B cell (primary cell): ENCODE measurements at regions not wholly inside any gene's neighbourhood (a gene's known extent, or its start where the extent isn't known, plus 50 kb on each side); places are given as distances from the start of the nearest gene placed in this dataset.

ENCODE experiments used
- ATAC-seq: fragments of 200-7000 bp; cut with Tn5 transposase; one replicate; pipeline ENCODE4 v1.10.0; 2021; ENCODE audit warnings: low read depth, mild to moderate bottlenecking, moderate number of reproducible peaks, moderate library complexity
- CTCF ChIA-PET: fragments of 350-600 bp; sonication (Branson Sonifier 250); formaldehyde crosslinking; loops from one replicate; lab custom pipeline; 2021; ENCODE audit warnings: antibody characterized with exemption, inconsistent platforms; lab: Charles Lee
- POLR2A ChIA-PET: fragments of 350-600 bp; sonication (Branson Sonifier 250); formaldehyde crosslinking; loops from one replicate; lab custom pipeline; 2021; ENCODE audit warnings: antibody characterized with exemption; lab: Charles Lee
- DNase-seq: peaks from one replicate; pipeline ENCODE4 v3.0.0; 2013
- H2AFZ ChIP-seq: 2 replicates; pipeline ENCODE4 v1.6.1; 2012; ENCODE audit warnings: mild to moderate bottlenecking, low read depth, low read length; ENCODE audit not compliant: insufficient read depth, poor library complexity, severe bottlenecking
- H3K27ac ChIP-seq, 2 donors: 1 replicate in 1 of 2; 2 replicates in 1 of 2; pipeline ENCODE4 v1.5.1; 2012 to 2013; ENCODE audit warnings: low read length in 2 of 2, mild to moderate bottlenecking in 2 of 2, moderate library complexity in 1 of 2
- H3K27me3 ChIP-seq, 4 experiments: fragments of 200-600 bp in 1 of 4; sonication (generic) in 1 of 4; replicated peaks in 1 of 4; 1 replicate in 2 of 4; 2 replicates in 2 of 4; pipeline versions ENCODE4 v1.6.1 to v1.7.0; 2013 to 2016; ENCODE audit warnings: low read length in 3 of 4, mild to moderate bottlenecking in 2 of 4, mixed read lengths in 1 of 4, moderate library complexity in 1 of 4; ENCODE audit not compliant: insufficient read depth in 4 of 4, control insufficient read depth in 3 of 4; ENCODE audit errors: control extremely low read depth in 1 of 4
- H3K36me3 ChIP-seq, 2 experiments: replicated peaks in 1 of 2; 1 replicate in 1 of 2; 2 replicates in 1 of 2; pipeline versions ENCODE4 v1.6.1 to v1.7.1; 2013; ENCODE audit warnings: low read length in 1 of 2; ENCODE audit not compliant: insufficient read depth in 2 of 2, control insufficient read depth in 1 of 2; ENCODE audit errors: control extremely low read depth in 1 of 2, extremely low read depth in 1 of 2
- H3K4me1 ChIP-seq, 2 donors: fragments of 200-600 bp in 1 of 2; sonication (generic) in 1 of 2; 1 replicate in 1 of 2; 2 replicates in 1 of 2; pipeline versions ENCODE4 v1.5.1 to v1.6.1; 2013 to 2017; ENCODE audit warnings: low read length in 2 of 2; ENCODE audit not compliant: control insufficient read depth in 2 of 2, insufficient read depth in 2 of 2
- H3K4me2 ChIP-seq: replicated peaks from 2 replicates; pipeline ENCODE3; 2012; ENCODE audit warnings: mild to moderate bottlenecking, low read depth, low read length; ENCODE audit not compliant: poor library complexity, severe bottlenecking
- H3K4me3 ChIP-seq, 5 experiments: fragments of 200-600 bp in 1 of 5; sonication (generic) in 1 of 5; 1 replicate in 3 of 5; 2 replicates in 2 of 5; pipeline versions ENCODE4 v1.5.1 to v1.7.0; 2011 to 2016; ENCODE audit warnings: low read length in 4 of 5, mild to moderate bottlenecking in 4 of 5, low read depth in 2 of 5, control low read depth in 1 of 5, moderate library complexity in 1 of 5; ENCODE audit not compliant: insufficient read depth in 1 of 5; ENCODE audit errors: control extremely low read depth in 1 of 5, extremely low read depth in 1 of 5
- H3K79me2 ChIP-seq: fragments of 200-600 bp; sonication (generic); one replicate; pipeline ENCODE4 v1.6.0; 2016; ENCODE audit warnings: low read length; ENCODE audit not compliant: control insufficient read depth, insufficient read depth
- H3K9ac ChIP-seq: fragments of 200-600 bp; sonication (generic); 2 replicates; pipeline ENCODE4 v1.6.1; 2017; ENCODE audit warnings: mild to moderate bottlenecking, low read length, moderate library complexity
- H3K9me3 ChIP-seq, 3 donors: one replicate each; pipeline versions ENCODE4 v1.6.1 to v1.7.1; 2013; ENCODE audit warnings: low read length in 2 of 3; ENCODE audit not compliant: control insufficient read depth in 2 of 3, insufficient read depth in 1 of 3; ENCODE audit errors: control extremely low read depth in 1 of 3
- H4K20me1 ChIP-seq: 2 replicates; pipeline ENCODE4 v1.6.0; 2012; ENCODE audit warnings: mild to moderate bottlenecking, low read length; ENCODE audit not compliant: insufficient read depth, control insufficient read depth, poor library complexity, severe bottlenecking
- H3K27ac Mint-ChIP-seq: one replicate; pipeline ENCODE4 v1.8.0; 2021; ENCODE audit warnings: mixed read lengths
- H3K27me3 Mint-ChIP-seq: one replicate; pipeline ENCODE4 v1.8.0; 2021; ENCODE audit warnings: mixed read lengths
- H3K4me1 Mint-ChIP-seq: one replicate; pipeline ENCODE4 v1.8.0; 2021; ENCODE audit warnings: mixed read lengths
- H3K4me3 Mint-ChIP-seq: one replicate; pipeline ENCODE4 v1.8.0; 2021; ENCODE audit warnings: mixed read lengths
- H3K9me3 Mint-ChIP-seq: one replicate; pipeline ENCODE4 v1.8.0; 2022; ENCODE audit warnings: mixed read lengths; ENCODE audit not compliant: insufficient read depth
- EZH2 ChIP-seq: IDR thresholded peaks from 2 replicates; pipeline ENCODE4 v1.6.1; 2012; ENCODE audit warnings: borderline replicate concordance, low read depth, mild to moderate bottlenecking, moderate library complexity, low read length; ENCODE audit not compliant: insufficient read depth, poor library complexity, severe bottlenecking
- WGBS: methylation state at CpG from one replicate; pipeline ENCODE4 v1.1.5; 2013; ENCODE audit warnings: missing lambda C conversion rate; ENCODE audit not compliant: insufficient coverage; 5-methylcytosine and 5-hydroxymethylcytosine counted together
- intact Hi-C: fragments of 100-400 bp; cut with micrococcal nuclease; formaldehyde crosslinking; loops from one replicate; pipeline ENCODE4 v1.10.0; 2022
- TF ChIP-seq, protein P1 (sequence below): fragments of 200-600 bp; IDR thresholded peaks from one replicate; pipeline ENCODE4 v1.8.0; 2022; ENCODE audit warnings: antibody characterized with exemption, mild to moderate bottlenecking

DNA sequence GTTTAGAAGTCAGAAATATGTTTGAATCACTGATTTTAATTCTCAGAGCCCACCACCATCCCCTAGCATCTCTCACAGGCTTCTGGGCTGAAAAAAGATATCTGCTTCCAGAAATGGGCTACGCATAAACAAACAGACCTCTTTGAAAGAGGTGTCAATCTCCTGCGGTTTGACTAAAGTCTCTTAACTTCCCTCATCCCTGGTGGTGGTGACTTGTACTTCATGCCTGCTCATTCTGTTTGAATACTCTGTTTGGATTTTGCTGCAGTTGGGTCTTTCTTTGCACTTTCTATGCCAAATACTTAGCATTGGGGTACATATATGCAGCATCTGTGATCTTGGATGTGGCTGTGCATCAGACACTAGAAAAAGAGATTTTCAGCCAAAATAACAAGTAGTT, 157.2 kb upstream of the ATP10B start:
- Histone ChIP-seq H2AFZ (no peak overlapping the region), H3K9ac (no peak overlapping the region), H3K36me3 (no peaks in the 10 kb centered on the region), H4K20me1 (no peaks in the 10 kb centered on the region), H3K27me3 (no peaks in the 10 kb centered on the region), H3K4me2 (no peak overlapping the region), H3K4me1 (no peaks in the 10 kb centered on the region), H3K79me2 (no peaks in the 10 kb centered on the region), H3K4me3 (no peak overlapping the region), H3K27ac (no peak overlapping the region), H3K9me3 (peaks cover 0 to 6% (median 3%) of the 10 kb centered on the region in 3 donors)
- TF ChIP-seq EZH2: no peak
- TF ChIP-seq, protein P1, sequence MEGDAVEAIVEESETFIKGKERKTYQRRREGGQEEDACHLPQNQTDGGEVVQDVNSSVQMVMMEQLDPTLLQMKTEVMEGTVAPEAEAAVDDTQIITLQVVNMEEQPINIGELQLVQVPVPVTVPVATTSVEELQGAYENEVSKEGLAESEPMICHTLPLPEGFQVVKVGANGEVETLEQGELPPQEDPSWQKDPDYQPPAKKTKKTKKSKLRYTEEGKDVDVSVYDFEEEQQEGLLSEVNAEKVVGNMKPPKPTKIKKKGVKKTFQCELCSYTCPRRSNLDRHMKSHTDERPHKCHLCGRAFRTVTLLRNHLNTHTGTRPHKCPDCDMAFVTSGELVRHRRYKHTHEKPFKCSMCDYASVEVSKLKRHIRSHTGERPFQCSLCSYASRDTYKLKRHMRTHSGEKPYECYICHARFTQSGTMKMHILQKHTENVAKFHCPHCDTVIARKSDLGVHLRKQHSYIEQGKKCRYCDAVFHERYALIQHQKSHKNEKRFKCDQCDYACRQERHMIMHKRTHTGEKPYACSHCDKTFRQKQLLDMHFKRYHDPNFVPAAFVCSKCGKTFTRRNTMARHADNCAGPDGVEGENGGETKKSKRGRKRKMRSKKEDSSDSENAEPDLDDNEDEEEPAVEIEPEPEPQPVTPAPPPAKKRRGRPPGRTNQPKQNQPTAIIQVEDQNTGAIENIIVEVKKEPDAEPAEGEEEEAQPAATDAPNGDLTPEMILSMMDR: no peak
- no peaks in the 10 kb centered on the region for H3K4me1 Mint-ChIP-seq
- H3K27me3 Mint-ChIP-seq: no peaks in the 10 kb centered on the region
- no peak overlapping the region for H3K4me3 Mint-ChIP-seq
- H3K9me3 Mint-ChIP-seq: peaks cover 4% of the 10 kb centered on the region
- DNase-seq (no peak), ATAC-seq (no peak)
- H3K27ac Mint-ChIP-seq: no peak overlapping the region
- WGBS: 40% methylated on average over 1 of the region's 2 CpGs
- intact Hi-C loops: no loop called here
- CTCF ChIA-PET: no interaction called here
- POLR2A ChIA-PET: no interaction called here

DNA sequence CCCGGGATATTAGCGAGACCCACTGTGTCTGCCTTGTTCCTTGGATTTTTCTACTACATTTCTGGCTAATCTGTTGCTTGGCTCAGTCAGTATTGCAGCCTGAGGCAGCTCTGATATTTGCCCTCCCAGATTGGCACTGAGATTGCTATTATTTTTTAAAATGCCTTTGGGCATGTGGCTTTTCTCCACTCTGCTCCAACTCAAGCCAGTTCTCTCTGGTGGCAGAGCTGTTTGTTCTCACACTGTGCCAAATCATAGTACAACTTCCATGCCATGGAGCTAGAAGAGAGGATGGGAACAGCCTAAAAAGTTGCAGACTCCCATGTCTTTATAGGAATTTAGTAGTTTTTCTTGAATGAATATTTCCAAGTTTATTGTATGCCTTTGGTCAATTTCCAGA, 155.9 kb upstream of the ATP10B start:
- no peak overlapping the region for H3K9ac ChIP-seq
- intact Hi-C loops: no loop called here
- H3K27me3 ChIP-seq: no peaks in the 10 kb centered on the region
- H2AFZ ChIP-seq: no peak overlapping the region
- H4K20me1 ChIP-seq: no peaks in the 10 kb centered on the region
- H3K9me3 Mint-ChIP-seq: peaks cover 4% of the 10 kb centered on the region
- H3K4me3 ChIP-seq: no peak overlapping the region
- no peak overlapping the region for H3K4me2 ChIP-seq
- no peaks in the 10 kb centered on the region for H3K27me3 Mint-ChIP-seq
- no peak overlapping the region for H3K4me3 Mint-ChIP-seq
- no peaks in the 10 kb centered on the region for H3K36me3 ChIP-seq
- ChIA-PET CTCF (no interaction called here), POLR2A (no interaction called here)
- peaks cover 0 to 6% (median 3%) of the 10 kb centered on the region in 3 donors for H3K9me3 ChIP-seq
- ATAC-seq (no peak), DNase-seq (no peak)
- no peaks in the 10 kb centered on the region for H3K79me2 ChIP-seq
- H3K27ac Mint-ChIP-seq: no peak overlapping the region
- no peaks in the 10 kb centered on the region for H3K4me1 ChIP-seq
- no peaks in the 10 kb centered on the region for H3K4me1 Mint-ChIP-seq
- 78% methylated on average over 2 of the region's 2 CpGs for WGBS
- TF ChIP-seq, protein P1: no peak
- TF ChIP-seq EZH2: no peak
- no peak overlapping the region for H3K27ac ChIP-seq
